ENCODE measurements at regions not wholly inside any gene's neighbourhood (a gene's known extent, or its start where the extent isn't known, plus 50 kb on each side); places are given as distances from the start of the nearest gene placed in this dataset.

- Mint-ChIP-seq H3K9me3 (no peaks in the 10 kb centered on the region), H3K27ac (no peak overlapping the region), H3K4me3 (no peak overlapping the region), H3K27me3 (ENCODE audit: low read depth) (no peaks in the 10 kb centered on the region), H3K4me1 (ENCODE audit: low read depth) (no peaks in the 10 kb centered on the region), H3K36me3 (ENCODE audit: low read depth) (no peaks in the 10 kb centered on the region)
- no peak for DNase-seq (ENCODE audit: low spot score)
These were observed 135.6 kb downstream of the DUSP10 start for GRCh38 chr1:221606256-221606655.

- H3K4me1 Mint-ChIP-seq (ENCODE audit: low read depth) = peaks cover 3% of the 10 kb centered on the region
- no peak overlapping the region for H3K4me3 Mint-ChIP-seq
- no peak overlapping the region for H3K27ac Mint-ChIP-seq
- DNase-seq (ENCODE audit: low spot score) = no peak
- H3K36me3 Mint-ChIP-seq (ENCODE audit: low read depth) = no peaks in the 10 kb centered on the region
- H3K27me3 Mint-ChIP-seq (ENCODE audit: low read depth) = peaks cover 2% of the 10 kb centered on the region
- no peaks in the 10 kb centered on the region for H3K9me3 Mint-ChIP-seq
These were observed 133.0 kb downstream of the DUSP10 start for GRCh38 chr1:221608835-221609320.

- Mint-ChIP-seq H3K4me3 (no peak overlapping the region), H3K36me3 (ENCODE audit: low read depth) (no peaks in the 10 kb centered on the region), H3K27me3 (ENCODE audit: low read depth) (peaks cover 13% of the 10 kb centered on the region), H3K27ac (no peak overlapping the region), H3K9me3 (no peaks in the 10 kb centered on the region), H3K4me1 (ENCODE audit: low read depth) (peaks cover 3% of the 10 kb centered on the region)
- no peak for DNase-seq (ENCODE audit: low spot score)
These were observed 130.2 kb downstream of the DUSP10 start for GRCh38 chr1:221611656-221612046.

- Mint-ChIP-seq H3K27ac (no peak overlapping the region), H3K27me3 (ENCODE audit: low read depth) (peaks cover 13% of the 10 kb centered on the region), H3K4me3 (no peak overlapping the region), H3K36me3 (ENCODE audit: low read depth) (no peaks in the 10 kb centered on the region), H3K9me3 (no peaks in the 10 kb centered on the region), H3K4me1 (ENCODE audit: low read depth) (peaks cover 3% of the 10 kb centered on the region)
- no peak for DNase-seq (ENCODE audit: low spot score)
These were observed 129.7 kb downstream of the DUSP10 start for GRCh38 chr1:221612047-221612777.

- Mint-ChIP-seq H3K27ac (no peak overlapping the region), H3K36me3 (ENCODE audit: low read depth) (no peaks in the 10 kb centered on the region), H3K9me3 (no peaks in the 10 kb centered on the region), H3K4me3 (no peak overlapping the region), H3K27me3 (ENCODE audit: low read depth) (peaks cover 16% of the 10 kb centered on the region), H3K4me1 (ENCODE audit: low read depth) (no peaks in the 10 kb centered on the region)
- DNase-seq (ENCODE audit: low spot score) = no peak
These were observed 121.2 kb downstream of the DUSP10 start for GRCh38 chr1:221620437-221621384.

GRCh38 chr1:221621683-221622082 lies 120.2 kb downstream of the DUSP10 start:
- H3K36me3 Mint-ChIP-seq (ENCODE audit: low read depth) = no peaks in the 10 kb centered on the region
- H3K4me3 Mint-ChIP-seq = no peak overlapping the region
- no peaks in the 10 kb centered on the region for H3K4me1 Mint-ChIP-seq (ENCODE audit: low read depth)
- H3K27ac Mint-ChIP-seq = no peak overlapping the region
- no peak for DNase-seq (ENCODE audit: low spot score)
- H3K27me3 Mint-ChIP-seq (ENCODE audit: low read depth) = peaks cover 17% of the 10 kb centered on the region
- H3K9me3 Mint-ChIP-seq = no peaks in the 10 kb centered on the region

- no peak for DNase-seq (ENCODE audit: low spot score)
- Mint-ChIP-seq H3K27ac (no peak overlapping the region), H3K4me3 (no peak overlapping the region), H3K4me1 (ENCODE audit: low read depth) (no peaks in the 10 kb centered on the region), H3K9me3 (no peaks in the 10 kb centered on the region), H3K27me3 (ENCODE audit: low read depth) (peaks cover 20% of the 10 kb centered on the region), H3K36me3 (ENCODE audit: low read depth) (no peaks in the 10 kb centered on the region)
These were observed 119.5 kb downstream of the DUSP10 start for GRCh38 chr1:221622389-221622788.

- Mint-ChIP-seq H3K4me1 (ENCODE audit: low read depth) (no peaks in the 10 kb centered on the region), H3K36me3 (ENCODE audit: low read depth) (no peaks in the 10 kb centered on the region), H3K27me3 (ENCODE audit: low read depth) (peaks cover 22% of the 10 kb centered on the region), H3K27ac (no peak overlapping the region), H3K9me3 (no peaks in the 10 kb centered on the region), H3K4me3 (no peak overlapping the region)
- DNase-seq (ENCODE audit: low spot score) = no peak
These were observed 116.9 kb downstream of the DUSP10 start for GRCh38 chr1:221625026-221625425.

GRCh38 chr1:221626041-221626440 lies 115.8 kb downstream of the DUSP10 start:
- peaks cover 22% of the 10 kb centered on the region for H3K27me3 Mint-ChIP-seq (ENCODE audit: low read depth)
- DNase-seq (ENCODE audit: low spot score) = no peak
- no peak overlapping the region for H3K27ac Mint-ChIP-seq
- no peak overlapping the region for H3K4me3 Mint-ChIP-seq
- H3K36me3 Mint-ChIP-seq (ENCODE audit: low read depth) = no peaks in the 10 kb centered on the region
- H3K4me1 Mint-ChIP-seq (ENCODE audit: low read depth) = no peaks in the 10 kb centered on the region
- H3K9me3 Mint-ChIP-seq = no peaks in the 10 kb centered on the region

GRCh38 chr1:221630236-221630635 lies 111.7 kb downstream of the DUSP10 start:
- Mint-ChIP-seq H3K9me3 (no peaks in the 10 kb centered on the region), H3K4me1 (ENCODE audit: low read depth) (peaks cover 4% of the 10 kb centered on the region), H3K4me3 (no peak overlapping the region), H3K36me3 (ENCODE audit: low read depth) (no peaks in the 10 kb centered on the region), H3K27ac (no peak overlapping the region), H3K27me3 (ENCODE audit: low read depth) (peaks cover 14% of the 10 kb centered on the region)
- DNase-seq (ENCODE audit: low spot score) = no peak

- DNase-seq (ENCODE audit: low spot score) = no peak
- H3K4me3 Mint-ChIP-seq = no peak overlapping the region
- H3K27ac Mint-ChIP-seq = no peak overlapping the region
- H3K9me3 Mint-ChIP-seq = no peaks in the 10 kb centered on the region
- no peaks in the 10 kb centered on the region for H3K36me3 Mint-ChIP-seq (ENCODE audit: low read depth)
- H3K27me3 Mint-ChIP-seq (ENCODE audit: low read depth) = peaks cover 6% of the 10 kb centered on the region
- peaks cover 4% of the 10 kb centered on the region for H3K4me1 Mint-ChIP-seq (ENCODE audit: low read depth)
These were observed 110.3 kb downstream of the DUSP10 start for GRCh38 chr1:221631556-221631955.

- peaks cover 4% of the 10 kb centered on the region for H3K4me1 Mint-ChIP-seq (ENCODE audit: low read depth)
- H3K4me3 Mint-ChIP-seq = no peak overlapping the region
- no peaks in the 10 kb centered on the region for H3K36me3 Mint-ChIP-seq (ENCODE audit: low read depth)
- no peak overlapping the region for H3K27ac Mint-ChIP-seq
- H3K27me3 Mint-ChIP-seq (ENCODE audit: low read depth) = peaks cover 2% of the 10 kb centered on the region
- H3K9me3 Mint-ChIP-seq = no peaks in the 10 kb centered on the region
- no peak for DNase-seq (ENCODE audit: low spot score)
These were observed 109.8 kb downstream of the DUSP10 start for GRCh38 chr1:221632072-221632471.

GRCh38 chr1:221633841-221634409 lies 108.0 kb downstream of the DUSP10 start:
- peaks cover 4% of the 10 kb centered on the region for H3K4me1 Mint-ChIP-seq (ENCODE audit: low read depth)
- H3K4me3 Mint-ChIP-seq = no peak overlapping the region
- H3K36me3 Mint-ChIP-seq (ENCODE audit: low read depth) = no peaks in the 10 kb centered on the region
- no peaks in the 10 kb centered on the region for H3K9me3 Mint-ChIP-seq
- H3K27ac Mint-ChIP-seq = no peak overlapping the region
- no peaks in the 10 kb centered on the region for H3K27me3 Mint-ChIP-seq (ENCODE audit: low read depth)
- DNase-seq (ENCODE audit: low spot score) = no peak

GRCh38 chr1:221634606-221635005 lies 107.3 kb downstream of the DUSP10 start:
- no peak for DNase-seq (ENCODE audit: low spot score)
- Mint-ChIP-seq H3K4me3 (no peak overlapping the region), H3K27ac (no peak overlapping the region), H3K4me1 (ENCODE audit: low read depth) (peaks cover 4% of the 10 kb centered on the region), H3K36me3 (ENCODE audit: low read depth) (no peaks in the 10 kb centered on the region), H3K27me3 (ENCODE audit: low read depth) (no peaks in the 10 kb centered on the region), H3K9me3 (peaks cover 4% of the 10 kb centered on the region)
